Hypothalamus (tissue), 51 donors: ENCODE measurements at regions not wholly inside any gene's neighbourhood (a gene's known extent, or its start where the extent isn't known, plus 50 kb on each side); places are given as distances from the start of the nearest gene placed in this dataset.
"Not testable (repeated sequence)": the region's sequence is repeated elsewhere in the genome, so short reads cannot be mapped to it uniquely, and the experiment has no call there.

Source experiments
- DNase-seq, 51 donors: peaks; one replicate each; lab custom pipeline; 2025; lab: John Stamatoyannopoulos, UW

DNA sequence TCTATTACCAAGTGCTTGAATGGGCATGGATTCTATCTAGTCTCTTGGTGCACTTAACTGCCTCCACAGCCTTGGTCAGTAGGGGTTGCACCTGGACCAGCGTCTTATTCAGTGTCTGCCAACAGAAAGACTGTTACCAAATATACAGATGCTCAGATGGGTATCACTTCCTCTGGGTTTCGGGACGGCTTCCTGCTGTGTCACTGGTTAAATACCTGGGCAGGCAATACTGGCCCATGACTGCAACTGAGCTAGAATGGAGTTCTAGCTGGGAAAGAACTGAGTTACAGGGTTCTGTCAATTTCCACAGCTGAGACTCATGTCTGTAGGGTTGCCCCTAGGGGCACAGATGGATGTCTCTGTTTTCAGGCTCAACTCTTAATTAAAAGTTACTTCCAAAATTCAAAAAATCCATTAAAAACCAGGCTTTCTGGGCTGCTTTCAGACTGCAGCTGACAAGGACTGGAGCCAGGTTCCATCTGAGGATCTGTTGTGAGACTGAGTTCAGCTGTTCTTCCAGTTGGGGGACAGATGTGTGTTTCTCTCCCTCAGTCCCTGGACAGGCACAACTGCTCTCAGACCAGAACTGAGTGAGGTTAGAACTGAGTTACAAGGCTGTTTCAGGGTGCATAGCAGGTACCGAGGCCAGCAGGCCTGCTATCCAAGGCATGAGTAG lies 789.6 kb upstream of the SLC8A1 start:
- DNase-seq, result no peak

DNA sequence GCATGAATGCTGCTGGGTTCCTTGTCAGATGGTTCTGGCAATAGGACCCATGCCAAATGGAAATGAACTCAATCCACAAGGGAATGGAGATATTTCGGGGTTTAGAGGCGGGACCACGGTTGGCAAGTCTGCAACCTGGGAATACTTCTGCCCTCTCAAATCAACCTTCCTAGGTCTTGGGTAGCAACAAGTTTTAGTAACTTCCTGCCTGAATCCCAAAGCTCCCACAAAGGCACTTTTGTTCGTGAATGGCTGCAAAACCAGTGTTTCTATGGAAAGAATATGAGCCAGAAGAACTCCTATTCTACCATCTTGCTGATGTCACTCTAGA lies 790.1 kb upstream of the SLC8A1 start:
- no peak for DNase-seq

DNA sequence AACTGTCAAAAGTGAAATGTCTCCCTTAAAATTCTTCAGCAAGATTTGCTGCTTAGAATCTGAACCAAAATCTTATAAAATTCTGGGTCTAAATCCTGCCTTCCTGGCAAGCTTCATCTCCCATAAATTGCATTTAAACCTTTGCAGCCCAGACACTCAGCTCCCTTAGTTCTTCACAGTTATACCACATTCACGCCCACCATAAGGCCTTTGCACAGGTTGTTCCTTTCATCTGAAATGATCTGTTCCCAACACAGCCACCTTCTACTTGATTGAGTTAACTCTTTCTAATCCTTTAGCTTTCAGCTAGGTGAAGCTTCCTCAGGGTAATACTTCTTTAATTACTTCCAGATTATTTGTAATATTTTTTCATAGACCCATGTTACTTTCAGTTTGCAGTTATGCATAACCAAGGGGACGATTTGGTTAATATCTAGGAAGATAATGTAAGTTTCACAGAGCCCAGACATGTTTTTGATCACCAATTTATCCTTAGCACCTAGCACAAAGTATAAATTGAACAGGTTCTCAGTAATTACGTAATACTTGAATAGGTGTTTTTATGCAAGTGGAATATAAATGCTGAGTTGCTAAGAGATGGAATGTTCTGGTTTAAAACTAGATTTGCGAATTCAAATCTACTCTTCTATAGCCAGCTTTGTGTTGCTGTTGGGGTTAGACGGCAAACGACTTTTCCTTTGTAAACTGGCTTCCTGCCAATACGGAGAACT lies 779.7 kb upstream of the PKDCC start:
- DNase-seq, result peak in 1 of 51 donors; percentile 28

DNA sequence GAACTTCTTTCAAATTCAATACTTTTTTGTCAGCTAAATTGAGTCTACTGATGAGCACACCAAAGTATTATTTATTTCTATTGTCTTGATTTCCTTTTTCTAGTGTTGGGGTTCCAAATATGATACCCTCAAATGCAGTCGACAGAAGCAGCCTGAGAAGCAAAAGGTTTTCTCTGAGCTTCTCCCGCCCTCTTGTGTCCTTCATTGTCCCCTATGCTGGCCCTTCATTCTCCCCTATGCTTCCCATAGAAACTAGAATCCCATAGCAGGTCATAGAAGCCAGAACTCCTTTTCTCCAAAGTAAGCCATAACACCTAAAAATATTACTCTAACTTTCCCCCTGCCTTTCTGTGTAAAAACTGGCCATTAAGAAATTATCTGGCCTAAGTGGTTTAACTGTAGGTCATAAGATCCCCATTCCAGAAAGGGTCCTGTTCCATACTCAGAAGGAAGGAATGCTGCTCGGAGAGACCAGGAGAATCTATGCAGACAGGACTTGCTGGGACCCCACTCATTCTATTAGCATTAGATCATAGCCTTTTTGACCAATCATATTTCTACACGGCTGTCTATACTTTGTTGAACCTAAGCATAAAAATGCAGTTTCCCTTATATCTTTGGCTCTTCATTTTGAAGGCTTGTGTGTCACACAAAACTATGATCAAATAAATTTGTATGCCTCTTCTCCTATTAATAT lies 764.6 kb upstream of the PKDCC start:
- no peak for DNase-seq

DNA sequence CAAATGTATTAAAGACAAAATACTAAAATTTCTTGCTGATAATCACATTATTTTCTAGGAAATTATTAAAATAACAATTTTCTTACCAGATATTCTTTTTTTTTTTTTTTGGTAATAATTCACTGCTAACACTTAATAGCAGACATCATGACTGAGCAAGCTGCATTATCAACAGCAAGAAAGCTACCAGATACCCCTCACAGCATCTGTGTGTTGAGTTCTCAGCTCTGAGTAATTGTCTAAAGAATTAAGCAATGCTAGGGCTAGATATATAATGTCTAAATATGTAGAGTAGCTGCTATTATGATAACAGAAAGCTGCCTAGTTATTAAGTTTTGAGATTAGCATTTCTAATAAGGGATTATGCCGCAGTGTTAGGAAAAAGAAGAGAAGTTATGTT lies 754.3 kb upstream of the PKDCC start:
- DNase-seq, result no peak

DNA sequence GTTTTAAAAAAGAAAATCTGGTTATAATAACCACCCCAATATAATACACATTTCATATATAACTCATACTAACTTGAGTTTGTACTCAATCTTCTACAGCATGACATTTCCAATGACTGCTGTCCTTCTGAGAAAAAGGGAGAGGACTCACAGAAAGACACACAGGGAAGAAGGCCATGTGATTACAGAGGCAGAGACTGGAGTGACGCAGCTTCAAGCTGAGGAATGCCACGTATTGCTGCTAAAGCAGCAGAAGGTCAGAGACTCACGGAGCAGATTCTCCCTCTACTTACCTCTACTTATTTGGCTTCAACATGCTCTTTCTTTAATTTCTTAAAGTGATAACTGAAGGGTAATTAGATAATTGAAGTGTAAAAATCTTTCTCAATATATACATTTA lies 753.5 kb upstream of the PKDCC start:
- DNase-seq, result no peak

DNA sequence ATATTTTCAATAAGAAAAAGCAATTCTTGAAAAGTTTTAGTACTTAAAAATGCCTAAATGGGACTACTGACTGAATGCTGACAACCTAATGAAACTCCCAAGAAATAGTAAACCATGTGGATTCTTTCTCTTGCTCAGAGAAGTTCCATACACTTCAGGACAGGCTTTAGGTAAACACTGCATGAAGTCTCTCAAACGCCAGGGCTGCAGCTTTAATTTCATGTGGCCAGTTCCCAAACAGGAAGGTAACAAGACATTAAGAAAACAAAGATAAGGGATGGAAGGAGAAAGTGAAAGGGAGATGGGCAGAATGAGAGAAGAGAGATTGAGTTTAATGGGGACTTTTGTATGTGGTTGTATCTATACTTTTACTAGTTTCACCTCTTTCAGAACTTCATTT lies 734.7 kb upstream of the PKDCC start:
- DNase-seq, result no peak

DNA sequence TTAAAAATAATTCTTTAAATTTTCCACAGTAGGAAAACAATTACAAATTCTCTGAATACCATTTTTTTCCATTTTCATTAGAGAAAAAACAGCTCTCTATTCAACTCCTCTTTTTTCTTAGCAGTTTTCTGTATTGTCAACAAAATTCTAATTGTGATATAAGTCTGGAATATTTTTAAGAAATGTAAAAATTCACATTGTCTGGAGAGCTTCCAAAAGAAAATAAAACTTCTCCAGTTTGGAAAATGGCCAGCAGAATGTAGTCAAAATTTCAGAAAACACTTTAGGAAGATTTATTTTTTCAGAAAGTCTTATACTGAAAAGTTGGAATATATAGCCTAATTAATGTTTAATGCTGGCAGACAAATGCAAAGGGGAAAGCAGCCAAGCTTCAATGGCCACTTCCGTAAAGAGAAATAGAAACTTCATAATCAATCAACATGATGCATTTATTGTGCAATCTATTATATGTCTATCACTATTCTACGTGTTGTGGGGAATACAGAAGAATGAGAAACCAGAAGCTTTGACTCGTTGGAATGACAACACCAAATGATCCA lies 733.2 kb upstream of the PKDCC start:
- DNase-seq, result no peak

DNA sequence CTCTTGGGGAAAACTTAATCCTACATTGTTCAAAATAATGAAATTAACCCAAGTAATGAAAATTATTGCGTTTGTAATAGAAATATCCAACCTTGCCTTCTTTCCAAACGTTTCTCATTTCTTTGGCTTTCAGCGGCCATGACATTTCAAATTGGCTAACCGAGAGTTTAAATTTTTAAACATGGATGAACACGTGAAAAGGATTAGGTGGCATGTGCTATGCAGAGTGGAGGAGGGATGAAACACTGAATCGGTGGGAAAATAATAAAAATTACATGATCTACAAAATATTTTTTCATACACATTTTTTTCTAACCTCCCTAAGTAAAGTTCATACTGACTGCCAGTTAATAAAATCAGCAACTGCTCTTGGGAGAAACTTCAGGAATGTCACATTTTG lies 728.4 kb upstream of the PKDCC start:
- no peak for DNase-seq

DNA sequence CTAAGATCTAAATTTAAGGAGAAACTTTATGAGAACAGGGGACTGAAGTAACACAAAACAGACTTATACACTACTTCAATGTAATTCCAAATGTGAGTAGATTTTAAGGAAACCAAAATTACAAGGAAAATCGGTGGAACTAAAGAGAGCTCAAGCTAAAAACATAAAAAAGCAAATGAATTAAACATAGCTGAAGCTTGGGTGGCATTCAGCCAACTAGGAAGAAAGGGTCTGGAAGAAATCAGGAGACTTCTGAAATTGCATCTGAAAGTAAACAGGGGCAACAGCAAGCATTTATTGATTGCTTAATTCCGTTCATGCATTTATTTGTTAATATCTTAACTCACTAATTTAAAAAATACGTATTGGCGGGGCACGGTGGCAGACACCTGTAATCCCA lies 727.3 kb upstream of the PKDCC start:
- no peak for DNase-seq

DNA sequence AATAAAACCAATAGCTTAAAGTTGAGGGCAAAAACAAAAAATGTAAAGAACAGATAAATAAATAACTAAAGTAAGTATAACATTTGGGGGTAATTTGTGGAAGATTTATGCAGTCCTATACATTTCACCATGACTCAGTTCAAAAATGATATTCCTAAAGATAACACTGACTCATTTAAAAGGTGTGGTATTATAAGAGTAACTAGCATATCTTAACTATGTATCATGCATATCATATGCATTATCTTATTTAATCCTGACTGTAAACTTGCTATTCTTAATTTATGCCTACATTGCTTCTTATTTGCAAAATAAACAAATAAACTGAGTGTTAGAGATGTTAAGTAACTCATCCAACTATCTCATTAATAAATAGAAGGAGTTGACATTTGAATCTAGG lies 726.5 kb upstream of the PKDCC start:
- no peak for DNase-seq

DNA sequence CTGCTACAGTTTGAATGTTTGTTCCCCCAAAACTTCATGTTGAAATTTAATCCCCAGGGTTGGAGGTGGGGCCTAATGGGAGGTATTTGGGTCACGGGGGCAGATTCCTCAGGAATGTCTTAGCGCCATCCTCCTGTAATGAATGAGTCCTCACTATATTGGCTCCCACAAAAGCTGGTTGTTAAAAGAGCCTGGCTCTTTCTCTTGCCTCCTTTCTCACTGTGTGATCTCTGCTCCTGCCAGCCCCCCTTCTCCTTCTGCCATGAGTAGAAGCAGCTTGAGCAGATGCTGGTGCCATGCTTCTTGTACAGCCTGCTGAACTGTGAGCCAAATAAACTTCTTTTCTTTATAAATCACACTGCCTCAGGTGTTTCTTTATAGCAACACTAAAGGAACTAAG lies 721.0 kb upstream of the PKDCC start:
- DNase-seq, result no peak

DNA sequence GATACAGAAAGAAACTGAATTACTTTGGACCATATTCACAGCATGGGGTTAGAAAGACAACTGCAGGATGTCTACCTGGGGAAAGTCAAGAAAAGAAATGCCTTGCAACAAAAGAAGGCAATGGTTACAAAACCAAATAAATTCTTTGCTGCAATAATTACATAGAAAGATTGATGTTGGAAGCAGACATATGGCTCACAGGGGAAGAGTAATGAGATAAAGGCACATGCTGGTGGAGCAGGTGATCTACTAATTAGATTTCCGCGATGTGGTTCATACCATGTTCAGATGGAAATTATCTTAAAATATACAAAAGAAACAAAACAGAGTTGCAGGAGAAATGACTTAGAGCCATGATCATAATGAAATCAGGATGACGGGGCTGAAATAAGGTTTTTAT lies 718.8 kb upstream of the PKDCC start:
- DNase-seq, result no peak

DNA sequence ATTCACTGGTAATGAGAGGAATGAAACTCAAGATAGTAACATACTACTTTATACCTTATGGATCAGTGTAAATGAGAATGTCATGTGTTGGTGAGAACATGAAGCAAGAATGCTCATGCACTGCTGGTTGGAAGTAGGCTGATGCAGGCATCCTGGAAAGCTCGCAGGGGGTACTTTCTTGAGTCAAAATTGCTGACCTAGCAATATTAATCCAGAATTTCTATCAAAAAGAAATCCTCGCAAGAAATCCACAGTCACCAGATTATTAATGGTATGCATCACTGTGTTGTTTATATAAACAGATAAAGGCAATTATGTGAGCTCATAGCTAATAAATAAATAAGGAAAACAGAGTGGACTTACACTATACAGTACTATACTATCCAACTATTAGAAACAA lies 713.7 kb upstream of the PKDCC start:
- no peak for DNase-seq

DNA sequence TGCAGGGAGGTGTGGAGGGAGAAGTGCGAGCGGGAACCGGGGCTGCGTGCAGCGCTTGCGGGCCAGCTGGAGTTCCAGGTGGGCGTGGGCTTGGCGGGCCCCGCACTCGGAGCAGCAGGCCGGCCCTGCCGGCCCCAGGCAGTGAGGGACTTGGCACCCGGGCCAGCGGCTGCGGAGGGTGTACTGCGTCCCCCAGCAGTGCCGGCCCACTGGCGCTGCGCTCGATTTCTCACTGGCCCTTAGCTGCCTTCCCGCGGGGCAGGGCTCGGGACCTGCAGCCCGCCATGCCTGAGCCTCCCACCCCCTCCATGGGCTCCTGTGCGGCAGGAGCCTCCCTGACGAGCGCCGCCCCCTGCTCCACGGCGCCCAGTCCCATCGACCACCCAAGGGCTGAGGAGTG lies 712.2 kb upstream of the PKDCC start:
- not testable (repeated sequence) for DNase-seq

DNA sequence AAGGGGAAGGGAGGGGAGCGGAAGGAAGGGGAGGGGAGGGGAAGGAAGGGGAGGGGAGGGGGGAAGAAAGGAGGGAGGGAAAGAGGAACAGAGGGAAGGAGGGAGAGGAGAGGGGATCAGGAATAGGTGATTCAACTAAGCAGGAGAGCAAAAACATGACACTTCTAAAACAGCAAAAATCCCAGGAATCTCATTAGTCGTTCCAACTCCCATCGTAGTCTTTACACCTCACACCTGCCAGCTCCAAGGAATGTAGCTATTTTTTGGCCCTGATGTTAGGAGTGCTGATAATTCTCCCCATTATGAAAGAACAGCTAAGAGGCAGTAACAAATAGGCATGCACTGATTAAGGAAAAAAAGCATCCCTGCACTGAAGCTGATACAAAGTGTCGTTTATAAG lies 709.9 kb upstream of the PKDCC start:
- no peak for DNase-seq

DNA sequence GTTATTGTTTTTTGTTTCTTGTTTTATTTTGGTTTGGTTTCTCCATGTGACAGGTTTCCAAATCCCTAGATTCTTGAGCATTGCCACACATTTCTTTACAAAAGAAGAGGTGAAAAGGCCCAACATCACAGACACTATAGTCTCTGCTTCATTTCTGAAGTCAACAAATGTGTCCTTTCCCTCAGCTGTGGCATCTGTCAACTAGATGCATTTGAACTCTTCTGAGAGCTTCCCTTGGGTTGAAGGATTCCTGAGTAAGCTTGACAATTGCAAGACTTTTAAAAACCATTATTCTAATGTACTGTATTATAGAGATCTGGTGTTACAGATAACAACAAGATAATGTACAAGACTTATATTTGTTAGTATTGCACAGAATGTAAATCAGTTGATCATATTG lies 703.3 kb upstream of the PKDCC start:
- no peak for DNase-seq

DNA sequence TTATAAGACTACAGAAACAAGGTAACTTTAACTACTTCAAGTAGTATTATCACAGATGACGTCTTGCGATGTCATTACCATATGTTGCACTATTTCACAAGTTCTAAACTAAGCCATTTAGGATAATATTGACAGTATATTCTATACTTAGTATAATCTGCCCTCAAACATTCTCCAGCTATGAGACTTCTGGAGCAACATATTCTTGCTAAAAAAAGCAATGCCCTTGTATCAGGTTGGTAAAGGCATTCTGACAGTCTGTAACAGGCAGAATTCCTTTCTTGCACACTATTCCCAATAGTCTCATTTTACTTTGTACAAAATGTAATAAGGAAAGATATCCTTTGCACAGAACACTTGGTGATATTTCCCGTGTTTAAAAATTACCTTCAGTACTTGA lies 694.8 kb upstream of the PKDCC start:
- DNase-seq, result no peak

DNA sequence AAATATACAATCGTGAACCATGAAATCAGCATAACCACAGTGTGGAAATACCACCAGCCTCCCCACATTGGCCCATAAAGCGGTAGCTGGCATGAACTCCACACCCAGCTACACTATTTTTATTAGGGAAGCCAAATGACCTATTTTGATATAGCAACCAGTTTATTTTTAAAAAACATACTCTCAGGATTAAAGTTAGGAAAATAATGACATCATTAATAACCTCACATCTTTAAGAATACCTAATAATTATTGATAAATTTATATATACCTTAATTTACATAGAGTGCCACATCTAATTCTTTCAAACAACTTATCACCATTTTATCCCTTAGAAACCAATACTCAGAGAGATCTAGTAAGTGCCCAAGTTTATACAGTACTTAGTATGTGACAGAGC lies 692.0 kb upstream of the PKDCC start:
- no peak for DNase-seq

DNA sequence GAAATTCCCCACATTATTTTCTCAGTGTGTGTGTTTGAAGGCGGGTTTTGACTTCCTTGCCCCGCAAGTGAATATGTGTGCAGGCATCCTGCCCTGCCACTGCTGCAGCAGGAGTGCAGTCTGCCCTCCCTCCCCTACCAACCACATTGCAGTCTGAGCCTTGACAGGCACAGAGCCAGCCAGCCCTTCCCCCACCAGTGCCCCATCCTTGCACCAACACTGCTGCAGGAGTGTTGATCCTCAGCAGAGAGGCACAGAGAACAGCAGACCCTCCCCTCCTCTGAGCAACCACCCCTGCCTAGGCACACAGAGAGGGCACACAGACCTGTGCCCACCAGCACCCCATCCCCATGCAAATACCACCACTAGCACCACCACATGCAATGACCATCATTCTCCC lies 683.0 kb upstream of the PKDCC start:
- no peak for DNase-seq

DNA sequence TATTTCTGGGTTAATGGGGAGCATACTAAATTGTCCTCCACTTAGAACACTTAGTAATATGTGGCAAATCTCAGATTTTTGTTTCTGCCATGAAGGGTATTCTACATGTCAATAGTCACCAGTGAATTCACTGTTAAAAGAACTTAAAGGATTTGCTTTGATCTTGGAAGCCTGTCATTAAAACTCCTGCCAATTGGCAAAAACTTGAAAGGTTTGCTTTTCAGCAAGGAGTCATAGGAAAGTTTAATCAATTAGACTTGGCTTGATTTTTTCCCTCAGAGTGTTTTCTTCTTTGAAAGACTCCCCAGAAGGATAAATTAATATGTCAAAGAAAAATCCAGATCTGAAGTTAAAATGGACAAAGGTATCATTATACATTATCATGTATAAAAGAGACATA lies 671.9 kb upstream of the PKDCC start:
- DNase-seq, result no peak

DNA sequence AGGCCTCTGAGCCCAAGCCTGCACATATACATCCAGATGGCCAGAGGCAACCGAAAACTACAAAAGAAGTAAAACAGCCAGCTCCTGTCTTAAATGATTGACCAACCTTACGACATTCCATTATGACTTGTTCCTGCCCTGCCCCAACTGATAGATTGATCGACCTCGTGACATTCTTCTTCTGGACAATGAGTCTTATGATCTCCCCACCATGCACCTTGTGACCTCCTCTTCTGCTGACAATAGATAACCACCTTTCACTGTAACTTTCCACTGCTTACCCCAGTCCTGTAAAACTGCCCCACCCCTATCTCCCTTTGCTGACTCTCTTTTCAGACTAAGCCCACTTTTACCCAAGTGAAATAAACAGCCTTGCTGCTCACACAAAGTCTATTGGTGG lies 670.0 kb upstream of the PKDCC start:
- DNase-seq, result no peak
